ENCODE measurements at regions not wholly inside any gene's neighbourhood (a gene's known extent, or its start where the extent isn't known, plus 50 kb on each side); places are given as distances from the start of the nearest gene placed in this dataset.
"Not testable (repeated sequence)": the region's sequence is repeated elsewhere in the genome, so short reads cannot be mapped to it uniquely, and the experiment has no call there.

- ATAC-seq (no peak), DNase-seq (no peak)
- no peak overlapping the region for H3K27ac ChIP-seq
- WGBS, 2 donors = 70 to 73% methylated on average over 10 to 13 of the region's 13 CpGs
- TF ChIP-seq POLR2A (IDR thresholded peaks at IDR 0.05) = no peak
- TF ChIP-seq CTCF (IDR thresholded peaks at IDR 0.05) = no peak
- H3K4me3 ChIP-seq = no peak overlapping the region
- no peaks in the 10 kb centered on the region for H3K9me3 ChIP-seq
- intact Hi-C loops (cut with DNase I) = no loop called here
- peaks cover 7% of the 10 kb centered on the region for H3K4me1 ChIP-seq
- no peaks in the 10 kb centered on the region for H3K36me3 ChIP-seq (replicated peaks in 1 of 2; ENCODE audit: insufficient read depth in 1 of 2, low read depth in 2 of 2)
- H3K27me3 ChIP-seq = no peaks in the 10 kb centered on the region
Observed at GRCh38 chr12:131223791-131224225, 270.1 kb downstream of the ADGRD1 start.

GRCh38 chr12:131224226-131225065, 270.7 kb downstream of the ADGRD1 start:
- H3K27ac ChIP-seq; H3K4me1 ChIP-seq; H3K36me3 ChIP-seq (replicated peaks in 1 of 2; ENCODE audit: insufficient read depth in 1 of 2, low read depth in 2 of 2); H3K4me3 ChIP-seq; ATAC-seq; intact Hi-C loops (cut with DNase I); H3K27me3 ChIP-seq; DNase-seq; H3K9me3 ChIP-seq: not testable (repeated sequence)
- WGBS, 2 donors = 38 to 59% methylated on average over 9 to 10 of the region's 17 CpGs

- H3K9me3 ChIP-seq; H3K27me3 ChIP-seq; ATAC-seq; H3K4me1 ChIP-seq; intact Hi-C loops (cut with DNase I); H3K27ac ChIP-seq; DNase-seq; H3K4me3 ChIP-seq; H3K36me3 ChIP-seq (replicated peaks in 1 of 2; ENCODE audit: insufficient read depth in 1 of 2, low read depth in 2 of 2): not testable (repeated sequence)
- no CpG with 5 or more reads among the region's 12 CpGs for WGBS, 2 donors
Observed at GRCh38 chr12:131225066-131225380, 271.3 kb downstream of the ADGRD1 start.

- 67 to 68% methylated on average over 10 of the region's 12 CpGs for WGBS, 2 donors
- TF ChIP-seq CTCF (IDR thresholded peaks at IDR 0.05) = no peak
- no peak for TF ChIP-seq POLR2A (IDR thresholded peaks at IDR 0.05)
- Histone ChIP-seq H3K9me3 (no peaks in the 10 kb centered on the region), H3K4me3 (no peak overlapping the region), H3K36me3 (replicated peaks in 1 of 2; ENCODE audit: insufficient read depth in 1 of 2, low read depth in 2 of 2) (no peaks in the 10 kb centered on the region), H3K27ac (no peak overlapping the region), H3K27me3 (no peaks in the 10 kb centered on the region), H3K4me1 (peaks cover 5% of the 10 kb centered on the region)
- ATAC-seq = no peak
- DNase-seq = no peak
- intact Hi-C loops (cut with DNase I) = no loop called here
Observed at GRCh38 chr12:131226345-131227265, 272.9 kb downstream of the ADGRD1 start.

- H3K27ac ChIP-seq; H3K9me3 ChIP-seq; ATAC-seq; H3K4me3 ChIP-seq; H3K36me3 ChIP-seq (replicated peaks in 1 of 2; ENCODE audit: insufficient read depth in 1 of 2, low read depth in 2 of 2); H3K27me3 ChIP-seq; DNase-seq; H3K4me1 ChIP-seq; intact Hi-C loops (cut with DNase I): not testable (repeated sequence)
- WGBS, 2 donors = 82 to 91% methylated on average over 4 to 17 of the region's 22 CpGs
Observed at GRCh38 chr12:131227641-131228040, 273.9 kb downstream of the ADGRD1 start.

- H3K9me3 ChIP-seq; H3K4me1 ChIP-seq; H3K36me3 ChIP-seq (replicated peaks in 1 of 2; ENCODE audit: insufficient read depth in 1 of 2, low read depth in 2 of 2); DNase-seq; intact Hi-C loops (cut with DNase I); H3K27ac ChIP-seq; H3K27me3 ChIP-seq; H3K4me3 ChIP-seq; ATAC-seq: not testable (repeated sequence)
- 73% methylated on average over 7 of the region's 7 CpGs; no CpG with 5 or more reads in 1 of the 2 donors for WGBS, 2 donors
Observed at GRCh38 chr12:131229079-131229425, 275.3 kb downstream of the ADGRD1 start.
